ENCODE measurements at regions not wholly inside any gene's neighbourhood (a gene's known extent, or its start where the extent isn't known, plus 50 kb on each side); places are given as distances from the start of the nearest gene placed in this dataset.

DNA sequence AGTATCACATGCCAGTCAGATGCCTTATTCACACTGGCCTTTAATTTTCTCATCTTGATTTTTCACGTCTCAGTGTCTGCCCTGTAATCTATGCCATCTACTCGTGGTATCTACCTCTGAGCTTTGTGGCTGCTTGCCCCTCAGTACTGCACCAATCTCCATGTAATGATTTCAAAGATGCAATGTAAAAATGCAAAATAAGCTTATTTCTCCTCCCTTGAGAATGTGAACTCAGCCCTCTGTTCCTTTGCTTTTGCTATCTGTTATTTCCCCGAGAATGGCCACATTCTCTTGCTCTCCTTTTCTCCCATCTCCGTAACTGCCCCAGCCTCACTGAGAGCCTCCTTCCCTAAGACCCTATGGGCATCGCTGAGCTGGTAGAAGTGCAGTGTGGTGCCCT is 317.5 kb downstream of the SFMBT2 start:
- H3K27ac ChIP-seq: no peak overlapping the region
- H3K4me1 ChIP-seq (ENCODE audit: insufficient read depth): no peaks in the 10 kb centered on the region
- intact Hi-C loops (cut with DNase I): no loop called here
- no peak overlapping the region for H3K4me3 ChIP-seq
- WGBS, 3 donors: 91 to 96% (median 94%) methylated on average over 5 of the region's 5 CpGs
- no peak for DNase-seq
- no peaks in the 10 kb centered on the region for H3K9me3 ChIP-seq
- H3K36me3 ChIP-seq: no peaks in the 10 kb centered on the region
- TF ChIP-seq CTCF (IDR thresholded peaks at IDR 0.05) (no peak), EP300 (IDR thresholded peaks at IDR 0.05) (no peak), POLR2A (IDR thresholded peaks at IDR 0.05) (no peak)
- no peaks in the 10 kb centered on the region for H3K27me3 ChIP-seq

- Histone ChIP-seq H3K36me3 (no peaks in the 10 kb centered on the region), H3K27me3 (no peaks in the 10 kb centered on the region), H3K9me3 (no peaks in the 10 kb centered on the region), H3K4me3 (no peak overlapping the region), H3K4me1 (ENCODE audit: insufficient read depth) (no peaks in the 10 kb centered on the region), H3K27ac (no peak overlapping the region)
- intact Hi-C loops (cut with DNase I): no loop called here
- no peak for DNase-seq
- TF ChIP-seq POLR2A (IDR thresholded peaks at IDR 0.05) (no peak), CTCF (IDR thresholded peaks at IDR 0.05) (no peak), EP300 (IDR thresholded peaks at IDR 0.05) (no peak)
- WGBS, 3 donors: 96 to 97% (median 96%) methylated on average over 7 of the region's 7 CpGs
Measured at GRCh38 chr10:7092603-7093002, 318.2 kb downstream of the SFMBT2 start.

DNA sequence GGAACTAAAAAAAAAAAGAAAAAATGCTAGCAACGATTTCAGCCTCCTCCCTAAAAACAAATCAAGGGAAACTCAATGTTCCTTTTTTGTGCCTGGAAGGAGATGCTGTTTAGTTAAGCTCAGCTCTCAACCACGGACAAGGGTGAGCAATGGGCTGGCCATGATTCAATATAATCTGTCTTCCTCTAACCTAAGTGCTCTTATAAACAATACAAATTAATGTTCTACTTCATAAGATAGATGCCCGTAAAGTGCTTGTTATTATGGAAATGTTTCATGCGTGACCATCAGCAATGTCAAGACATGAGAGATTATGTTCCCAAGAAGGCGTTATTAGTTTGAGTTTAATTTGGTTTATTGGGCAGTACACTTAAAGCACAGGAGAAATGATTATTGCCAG is 320.3 kb downstream of the SFMBT2 start:
- Histone ChIP-seq H3K4me1 (ENCODE audit: insufficient read depth) (no peaks in the 10 kb centered on the region), H3K4me3 (no peak overlapping the region), H3K36me3 (no peaks in the 10 kb centered on the region), H3K27me3 (no peaks in the 10 kb centered on the region), H3K27ac (no peak overlapping the region), H3K9me3 (no peaks in the 10 kb centered on the region)
- no peak for DNase-seq
- 13 to 19% (median 14%) methylated on average over 5 of the region's 5 CpGs for WGBS, 3 donors
- TF ChIP-seq POLR2A (IDR thresholded peaks at IDR 0.05): no peak
- intact Hi-C loops (cut with DNase I): no loop called here

DNA sequence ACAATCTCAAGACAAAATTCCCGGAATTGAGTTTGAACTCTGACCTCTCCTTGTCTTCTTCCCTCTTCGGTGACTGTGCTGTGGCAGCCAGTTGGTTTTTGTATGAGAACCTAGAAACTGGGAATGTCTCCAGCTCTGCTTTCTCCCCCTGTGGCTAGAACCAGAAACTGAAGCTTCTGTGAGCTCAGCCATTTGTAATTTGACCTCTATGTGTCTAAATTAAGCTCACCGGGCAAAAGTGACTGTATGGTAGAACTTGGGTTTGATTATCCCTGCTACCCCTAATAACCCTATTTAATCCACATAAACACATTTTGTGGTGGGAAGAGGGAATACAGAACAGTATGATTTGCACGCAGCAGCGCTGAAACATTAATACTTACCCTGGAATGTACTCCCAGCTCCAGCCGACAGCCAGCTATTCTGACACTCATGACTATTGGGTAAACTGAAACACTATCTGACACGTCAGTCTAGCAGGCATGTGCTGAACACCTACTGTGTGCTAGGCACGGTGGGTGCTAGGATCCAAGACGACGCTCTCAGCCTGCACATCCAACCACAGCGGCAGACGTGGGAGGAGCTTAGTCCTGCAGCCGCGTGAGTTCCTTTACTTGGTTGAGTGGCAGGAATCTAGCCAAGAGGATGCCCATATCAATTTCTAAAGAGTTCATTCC is 324.8 kb downstream of the SFMBT2 start:
- Histone ChIP-seq H3K27me3 (no peaks in the 10 kb centered on the region), H3K9me3 (no peaks in the 10 kb centered on the region), H3K36me3 (no peaks in the 10 kb centered on the region), H3K27ac (no peak overlapping the region), H3K4me1 (ENCODE audit: insufficient read depth) (no peaks in the 10 kb centered on the region), H3K4me3 (no peak overlapping the region)
- intact Hi-C loops (cut with DNase I): no loop called here
- TF ChIP-seq POLR2A (IDR thresholded peaks at IDR 0.05) (no peak), EP300 (IDR thresholded peaks at IDR 0.05) (no peak), CTCF (IDR thresholded peaks at IDR 0.05) (no peak)
- 68 to 75% (median 71%) methylated on average over 14 of the region's 14 CpGs for WGBS, 3 donors
- no peak for DNase-seq

- Histone ChIP-seq H3K4me1 (ENCODE audit: insufficient read depth) (no peaks in the 10 kb centered on the region), H3K27ac (no peak overlapping the region), H3K27me3 (no peaks in the 10 kb centered on the region), H3K4me3 (no peak overlapping the region), H3K9me3 (no peaks in the 10 kb centered on the region), H3K36me3 (no peaks in the 10 kb centered on the region)
- no peak for DNase-seq
- TF ChIP-seq CTCF (IDR thresholded peaks at IDR 0.05) (no peak), POLR2A (IDR thresholded peaks at IDR 0.05) (no peak), EP300 (IDR thresholded peaks at IDR 0.05) (no peak)
- intact Hi-C loops (cut with DNase I): no loop called here
- WGBS, 3 donors: 44 to 53% (median 45%) methylated on average over 10 of the region's 10 CpGs
Measured at GRCh38 chr10:7085147-7085912, 325.5 kb downstream of the SFMBT2 start.
